ENCODE measurements at regions not wholly inside any gene's neighbourhood (a gene's known extent, or its start where the extent isn't known, plus 50 kb on each side); places are given as distances from the start of the nearest gene placed in this dataset.

DNA sequence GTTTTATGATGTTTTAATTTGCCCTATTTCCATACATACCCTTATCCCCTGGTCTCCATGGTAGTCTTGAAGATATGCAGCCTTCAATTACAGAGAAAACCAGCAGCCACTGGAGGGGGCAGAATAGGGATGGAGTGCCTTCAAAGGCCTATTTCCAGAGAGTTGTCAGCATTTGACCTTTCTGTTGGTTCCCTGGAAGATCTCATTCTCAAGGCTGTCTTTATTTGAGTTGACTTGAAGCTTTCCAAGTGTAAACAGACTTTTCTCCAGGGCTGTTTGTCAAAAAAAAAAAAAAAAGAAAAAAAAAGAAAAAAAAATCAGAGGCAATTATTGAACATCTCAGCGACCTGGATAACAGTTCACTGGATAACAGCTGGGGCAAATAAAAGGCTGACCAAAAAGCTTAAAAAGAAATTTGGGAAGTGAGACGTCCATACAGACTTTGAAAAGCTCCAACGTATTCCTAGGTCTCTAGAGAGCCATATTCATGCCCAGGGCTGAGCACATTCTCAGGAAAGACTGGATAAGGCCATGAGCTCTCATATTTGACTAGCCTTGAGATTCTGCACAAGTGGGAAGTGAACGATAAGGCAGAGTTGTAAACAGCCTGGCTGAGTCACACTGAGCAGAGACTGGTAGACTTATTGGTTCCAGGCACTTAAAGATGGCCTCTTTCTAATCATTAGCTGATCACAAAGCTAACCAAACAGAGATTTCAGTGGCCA, 126.6 kb downstream of the VAPA start:
- Histone ChIP-seq H3K27ac (peak overlapping the region; percentile 66 to 88 (median 85)), H3K9me3 (peaks cover 0 to 12% of the 10 kb centered on the region in 2 donors), H3K4me3 (no peak overlapping the region), H3K36me3 (no peaks in the 10 kb centered on the region), H3K27me3 (no peaks in the 10 kb centered on the region), H3K4me1 (peaks cover 0 to 36% (median 3%) of the 10 kb centered on the region in 4 donors)
- 40 to 42% methylated on average over 3 to 4 of the region's 4 CpGs for WGBS, 2 donors (ENCODE audit: low coverage in 1 of 2)
- intact Hi-C loops (cut with DNase I; ENCODE audit: low total_unique reads) (no loop called here), in situ Hi-C loops (cut with MboI; ENCODE audit: low pct_ligation_motif_present in 1 of 4, low pct_unique_long_range_greater_than_20kb in 1 of 4, low sequenced_read_pairs in 3 of 4) (no loop called here)
- no peak for DNase-seq
- TF ChIP-seq, protein P1, sequence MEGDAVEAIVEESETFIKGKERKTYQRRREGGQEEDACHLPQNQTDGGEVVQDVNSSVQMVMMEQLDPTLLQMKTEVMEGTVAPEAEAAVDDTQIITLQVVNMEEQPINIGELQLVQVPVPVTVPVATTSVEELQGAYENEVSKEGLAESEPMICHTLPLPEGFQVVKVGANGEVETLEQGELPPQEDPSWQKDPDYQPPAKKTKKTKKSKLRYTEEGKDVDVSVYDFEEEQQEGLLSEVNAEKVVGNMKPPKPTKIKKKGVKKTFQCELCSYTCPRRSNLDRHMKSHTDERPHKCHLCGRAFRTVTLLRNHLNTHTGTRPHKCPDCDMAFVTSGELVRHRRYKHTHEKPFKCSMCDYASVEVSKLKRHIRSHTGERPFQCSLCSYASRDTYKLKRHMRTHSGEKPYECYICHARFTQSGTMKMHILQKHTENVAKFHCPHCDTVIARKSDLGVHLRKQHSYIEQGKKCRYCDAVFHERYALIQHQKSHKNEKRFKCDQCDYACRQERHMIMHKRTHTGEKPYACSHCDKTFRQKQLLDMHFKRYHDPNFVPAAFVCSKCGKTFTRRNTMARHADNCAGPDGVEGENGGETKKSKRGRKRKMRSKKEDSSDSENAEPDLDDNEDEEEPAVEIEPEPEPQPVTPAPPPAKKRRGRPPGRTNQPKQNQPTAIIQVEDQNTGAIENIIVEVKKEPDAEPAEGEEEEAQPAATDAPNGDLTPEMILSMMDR (IDR thresholded peaks at IDR 0.05), result no peak
- TF ChIP-seq POLR2AphosphoS5 (IDR thresholded peaks at IDR 0.05) (peak in 1 of 3 donors; percentile 7), EP300 (IDR thresholded peaks at IDR 0.05; ENCODE audit: low read depth) (no peak), POLR2A (IDR thresholded peaks at IDR 0.05) (no peak)

DNA sequence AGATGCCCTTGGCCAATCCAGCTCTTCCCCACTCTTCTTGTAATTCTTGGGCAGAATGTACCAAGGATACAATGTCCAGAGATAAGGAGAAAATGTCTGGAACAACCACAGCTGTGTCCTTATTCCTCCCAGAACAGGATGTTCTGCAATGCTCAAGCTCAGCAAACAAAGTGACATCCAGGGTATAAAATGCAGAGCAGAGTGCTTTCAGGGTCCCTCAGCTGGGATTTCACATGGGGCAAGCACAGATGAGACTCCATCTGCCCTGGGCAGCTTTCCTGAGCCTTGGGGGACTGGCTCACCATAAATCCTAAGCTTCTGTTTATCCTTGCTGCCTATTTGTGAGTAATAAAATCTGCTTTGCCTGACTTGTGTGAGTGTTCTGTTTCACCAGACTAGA, 127.4 kb downstream of the VAPA start:
- H3K27ac ChIP-seq, result peak overlapping the region; percentile 66 to 88 (median 85)

DNA sequence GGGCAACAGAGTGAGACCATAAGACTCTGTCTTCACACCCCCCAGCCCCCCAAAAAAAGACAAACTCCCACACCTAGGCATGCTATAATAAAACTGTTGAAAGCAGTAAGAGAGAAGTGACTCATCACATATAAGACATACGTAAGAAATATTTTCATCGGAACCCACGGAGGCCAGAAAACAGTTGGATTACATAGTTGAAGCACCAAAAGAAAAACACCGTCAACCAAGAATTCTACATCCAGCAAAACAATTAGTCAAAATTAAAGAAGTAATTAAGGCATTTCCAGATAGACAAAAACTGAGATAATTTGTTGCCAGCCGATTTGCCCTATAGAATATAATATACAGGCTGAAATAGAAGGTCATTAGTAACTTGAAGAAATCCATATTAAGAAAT, 128.7 kb downstream of the VAPA start:
- intact Hi-C loops (cut with DNase I; ENCODE audit: low total_unique reads), result no loop called here
- TF ChIP-seq EP300 (IDR thresholded peaks at IDR 0.05; ENCODE audit: low read depth) (no peak), POLR2A (IDR thresholded peaks at IDR 0.05) (no peak), POLR2AphosphoS5 (IDR thresholded peaks at IDR 0.05) (no peak)
- TF ChIP-seq, protein P1 (IDR thresholded peaks at IDR 0.05), result no peak

More for the DNA sequence above, 127.4 kb downstream of the VAPA start:
- no peaks in the 10 kb centered on the region for H3K36me3 ChIP-seq
- in situ Hi-C loops (cut with MboI; ENCODE audit: low pct_ligation_motif_present in 1 of 4, low pct_unique_long_range_greater_than_20kb in 1 of 4, low sequenced_read_pairs in 3 of 4), result no loop called here
- TF ChIP-seq, protein P1 (IDR thresholded peaks at IDR 0.05), result no peak
- TF ChIP-seq POLR2AphosphoS5 (IDR thresholded peaks at IDR 0.05) (peak; percentile 80 to 95 (median 92)), EP300 (IDR thresholded peaks at IDR 0.05; ENCODE audit: low read depth) (peak; percentile 97), POLR2A (IDR thresholded peaks at IDR 0.05) (no peak)
- intact Hi-C loops (cut with DNase I; ENCODE audit: low total_unique reads), result no loop called here
- H3K4me3 ChIP-seq, result no peak overlapping the region
- DNase-seq, result peak; percentile 55
- H3K9me3 ChIP-seq, result peaks cover 0 to 12% of the 10 kb centered on the region in 2 donors
- no peaks in the 10 kb centered on the region for H3K27me3 ChIP-seq
- H3K4me1 ChIP-seq, result peaks cover 0 to 31% (median 3%) of the 10 kb centered on the region in 4 donors

DNA sequence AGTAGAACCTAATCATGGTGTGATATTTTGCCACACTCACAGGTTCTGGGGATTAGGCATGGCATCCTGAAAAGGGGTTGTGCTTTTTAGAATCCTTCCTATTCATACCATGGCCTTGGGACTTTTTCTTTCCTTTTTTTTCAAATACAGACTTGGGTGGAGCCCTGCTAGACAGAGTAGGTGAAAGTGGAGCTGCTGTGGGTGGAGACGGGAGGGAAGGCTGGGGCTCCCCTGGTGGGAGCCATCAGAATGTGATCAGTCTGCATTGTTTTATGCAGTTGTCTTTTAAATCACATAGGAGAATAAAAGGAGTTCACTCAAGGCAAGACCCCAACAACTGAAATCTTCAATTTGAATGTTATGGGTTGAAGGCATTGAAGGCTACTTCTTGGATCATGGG, 130.2 kb downstream of the VAPA start:
- H3K4me1 ChIP-seq, result peaks cover 0 to 29% (median 3%) of the 10 kb centered on the region in 4 donors
- intact Hi-C loops (cut with DNase I; ENCODE audit: low total_unique reads), result no loop called here
- in situ Hi-C loops (cut with MboI; ENCODE audit: low pct_ligation_motif_present in 1 of 4, low pct_unique_long_range_greater_than_20kb in 1 of 4, low sequenced_read_pairs in 3 of 4), result no loop called here
- H3K4me3 ChIP-seq, result no peak overlapping the region
- DNase-seq, result no peak
- H3K36me3 ChIP-seq, result no peaks in the 10 kb centered on the region
- 80% methylated on average over 1 of the region's 1 CpG; no CpG with 5 or more reads in 1 of the 2 donors for WGBS, 2 donors (ENCODE audit: low coverage in 1 of 2)
- peaks cover 0 to 12% of the 10 kb centered on the region in 2 donors for H3K9me3 ChIP-seq
- peak overlapping the region in 3 of 4 donors; percentile 23 to 68 (median 31) for H3K27ac ChIP-seq
- TF ChIP-seq POLR2A (IDR thresholded peaks at IDR 0.05) (no peak), EP300 (IDR thresholded peaks at IDR 0.05; ENCODE audit: low read depth) (no peak), POLR2AphosphoS5 (IDR thresholded peaks at IDR 0.05) (no peak)
- TF ChIP-seq, protein P1 (IDR thresholded peaks at IDR 0.05), result no peak
- no peaks in the 10 kb centered on the region for H3K27me3 ChIP-seq

More for the DNA sequence above, 128.7 kb downstream of the VAPA start:
- Histone ChIP-seq H3K27ac (peak overlapping the region; percentile 66 to 88 (median 85)), H3K27me3 (no peaks in the 10 kb centered on the region), H3K36me3 (no peaks in the 10 kb centered on the region), H3K4me1 (peaks cover 0 to 29% (median 3%) of the 10 kb centered on the region in 4 donors), H3K4me3 (no peak overlapping the region), H3K9me3 (peaks cover 0 to 12% of the 10 kb centered on the region in 2 donors)
- WGBS, 2 donors (ENCODE audit: low coverage in 1 of 2), result 88 to 95% methylated on average over 5 of the region's 5 CpGs
- in situ Hi-C loops (cut with MboI; ENCODE audit: low pct_ligation_motif_present in 1 of 4, low pct_unique_long_range_greater_than_20kb in 1 of 4, low sequenced_read_pairs in 3 of 4), result no loop called here
- no peak for DNase-seq
